MCF 10A (cell line): ENCODE measurements at regions not wholly inside any gene's neighbourhood (a gene's known extent, or its start where the extent isn't known, plus 50 kb on each side); places are given as distances from the start of the nearest gene placed in this dataset.

ENCODE experiments used
- BruUV-seq: library from RNA; stranded (reverse); fragments of 400-500 nt; replicated peaks from 2 replicates; lab custom pipeline; 2021; lab: Mats Ljungman, UMichigan
- CTCF ChIA-PET: fragments of 300-600 bp; sonication (Branson Sonifier 250); formaldehyde crosslinking; extraction: SDS; loops from one replicate; lab custom pipeline; 2021; ENCODE audit warnings: antibody characterized with exemption, inconsistent platforms; lab: Yijun Ruan, JAX
- POLR2A ChIA-PET: fragments of 300-600, 350-650 bp; sonication (Branson Sonifier 250); formaldehyde crosslinking; extraction: SDS; loops from one replicate; lab custom pipeline; 2020; ENCODE audit warnings: antibody characterized with exemption, inconsistent platforms; lab: Yijun Ruan, JAX
- DNase-seq: peaks from one replicate; pipeline ENCODE4 v3.0.0-alpha.2; 2018; ENCODE audit not compliant: unreplicated experiment
- H3K27ac Mint-ChIP-seq: one replicate; pipeline ENCODE4 v1.8.0; 2022; ENCODE audit warnings: mild to moderate bottlenecking, low read depth, mixed read lengths; ENCODE audit not compliant: unreplicated experiment
- H3K27me3 Mint-ChIP-seq: one replicate; pipeline ENCODE4 v1.8.0; 2022; ENCODE audit warnings: mixed read lengths; ENCODE audit not compliant: insufficient read depth, unreplicated experiment
- H3K36me3 Mint-ChIP-seq: one replicate; pipeline ENCODE4 v1.8.0; 2022; ENCODE audit warnings: mild to moderate bottlenecking, moderate library complexity, mixed read lengths; ENCODE audit not compliant: insufficient read depth, unreplicated experiment
- H3K4me1 Mint-ChIP-seq: one replicate; pipeline ENCODE4 v1.8.0; 2022; ENCODE audit warnings: mixed read lengths; ENCODE audit not compliant: insufficient read depth, unreplicated experiment
- H3K4me3 Mint-ChIP-seq: one replicate; pipeline ENCODE4 v1.8.0; 2022; ENCODE audit warnings: mild to moderate bottlenecking, moderate library complexity, mixed read lengths; ENCODE audit not compliant: unreplicated experiment
- H3K9me3 Mint-ChIP-seq: one replicate; pipeline ENCODE4 v1.8.0; 2022; ENCODE audit warnings: mixed read lengths; ENCODE audit not compliant: unreplicated experiment
- intact Hi-C: fragments of 100-400 bp; cut with micrococcal nuclease; formaldehyde crosslinking; loops from 2 replicates; pipeline ENCODE4 v1.14.1; 2022
- TF ChIP-seq, protein P1 (sequence below): fragments of 200-600 bp; IDR thresholded peaks from one replicate; pipeline ENCODE4 v1.8.0; 2022; ENCODE audit warnings: antibody characterized with exemption, mild to moderate bottlenecking; ENCODE audit not compliant: unreplicated experiment

DNA sequence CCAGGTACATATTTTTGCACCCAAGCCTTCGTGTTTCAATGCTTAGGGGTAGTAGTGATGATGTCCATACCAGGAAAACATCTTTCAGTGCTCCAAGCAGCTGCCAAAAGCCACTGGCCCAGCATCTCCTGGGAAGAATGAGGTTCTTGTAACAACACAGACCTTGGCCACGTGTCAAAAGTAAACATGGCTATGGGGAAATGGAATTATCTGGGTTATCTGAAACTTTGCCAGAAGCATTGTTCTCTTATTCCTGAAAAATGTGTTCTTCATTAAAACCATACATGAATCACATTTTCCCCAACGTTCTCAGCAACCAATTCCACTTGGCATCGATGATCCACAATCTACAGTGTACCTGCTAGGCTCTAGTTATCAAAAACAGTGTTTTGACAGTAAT lies 524.2 kb upstream of the EEF2KMT start:
- ChIA-PET CTCF (no interaction called here), POLR2A (no interaction called here)
- H3K9me3 Mint-ChIP-seq, result peaks cover 16% of the 10 kb centered on the region
- no peak overlapping the region for H3K4me3 Mint-ChIP-seq
- TF ChIP-seq, protein P1, sequence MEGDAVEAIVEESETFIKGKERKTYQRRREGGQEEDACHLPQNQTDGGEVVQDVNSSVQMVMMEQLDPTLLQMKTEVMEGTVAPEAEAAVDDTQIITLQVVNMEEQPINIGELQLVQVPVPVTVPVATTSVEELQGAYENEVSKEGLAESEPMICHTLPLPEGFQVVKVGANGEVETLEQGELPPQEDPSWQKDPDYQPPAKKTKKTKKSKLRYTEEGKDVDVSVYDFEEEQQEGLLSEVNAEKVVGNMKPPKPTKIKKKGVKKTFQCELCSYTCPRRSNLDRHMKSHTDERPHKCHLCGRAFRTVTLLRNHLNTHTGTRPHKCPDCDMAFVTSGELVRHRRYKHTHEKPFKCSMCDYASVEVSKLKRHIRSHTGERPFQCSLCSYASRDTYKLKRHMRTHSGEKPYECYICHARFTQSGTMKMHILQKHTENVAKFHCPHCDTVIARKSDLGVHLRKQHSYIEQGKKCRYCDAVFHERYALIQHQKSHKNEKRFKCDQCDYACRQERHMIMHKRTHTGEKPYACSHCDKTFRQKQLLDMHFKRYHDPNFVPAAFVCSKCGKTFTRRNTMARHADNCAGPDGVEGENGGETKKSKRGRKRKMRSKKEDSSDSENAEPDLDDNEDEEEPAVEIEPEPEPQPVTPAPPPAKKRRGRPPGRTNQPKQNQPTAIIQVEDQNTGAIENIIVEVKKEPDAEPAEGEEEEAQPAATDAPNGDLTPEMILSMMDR, result no peak
- H3K27me3 Mint-ChIP-seq, result no peaks in the 10 kb centered on the region
- H3K27ac Mint-ChIP-seq, result no peak overlapping the region
- DNase-seq, result no peak
- intact Hi-C loops, result no loop called here
- no peaks in the 10 kb centered on the region for H3K36me3 Mint-ChIP-seq
- H3K4me1 Mint-ChIP-seq, result no peaks in the 10 kb centered on the region
- BruUV-seq, result no TSS peak

DNA sequence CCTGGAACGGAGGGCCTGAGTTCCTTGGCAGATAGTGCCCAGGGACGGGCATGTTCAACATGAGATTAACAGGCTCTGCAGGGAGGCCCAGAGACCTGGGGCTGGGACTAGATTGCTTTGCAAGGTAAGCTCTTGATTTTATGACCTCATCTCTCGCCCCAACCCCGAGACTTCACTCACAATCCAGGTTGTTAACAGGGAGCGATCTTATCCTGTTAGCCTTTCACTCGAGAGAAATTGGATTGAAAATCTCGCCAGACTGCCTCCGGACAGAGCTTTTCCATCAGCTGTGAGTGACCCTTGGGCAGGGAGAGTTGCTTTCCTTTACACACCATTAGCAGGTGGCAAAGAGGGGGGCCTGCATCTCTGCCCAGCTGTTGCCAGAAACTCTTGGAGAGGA lies 521.7 kb upstream of the EEF2KMT start:
- Mint-ChIP-seq H3K4me1 (no peaks in the 10 kb centered on the region), H3K4me3 (no peak overlapping the region), H3K36me3 (no peaks in the 10 kb centered on the region), H3K9me3 (peaks cover 16% of the 10 kb centered on the region), H3K27ac (no peak overlapping the region), H3K27me3 (no peaks in the 10 kb centered on the region)
- POLR2A ChIA-PET, result no interaction called here
- no TSS peak for BruUV-seq
- CTCF ChIA-PET, result interaction anchor here (1.9 kb wide), 1 partner anchor 15 kb away, joined by 4 read pairs; no protein-coding TSS in a partner anchor
- no peak for DNase-seq
- TF ChIP-seq, protein P1, result no peak
- intact Hi-C loops, result no loop called here

DNA sequence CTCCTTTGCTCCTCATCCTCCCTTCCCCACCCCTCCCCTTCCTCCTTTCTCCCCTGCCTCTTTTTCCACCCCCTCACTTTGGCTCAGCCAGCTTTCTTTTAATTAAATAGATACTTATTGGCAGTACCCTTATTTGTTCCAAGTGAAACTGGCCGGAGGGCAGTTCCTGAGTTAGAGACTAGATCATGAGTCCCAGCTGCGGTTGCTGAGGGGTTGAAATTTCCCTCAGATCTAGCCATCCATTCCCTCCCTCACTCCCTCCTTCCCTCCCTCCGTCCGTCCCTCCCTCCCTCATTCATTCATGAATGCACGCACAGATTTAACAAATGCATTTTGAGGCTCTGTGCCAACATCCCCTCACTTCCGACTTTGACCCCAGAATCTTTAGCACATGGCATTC lies 519.2 kb upstream of the EEF2KMT start:
- Mint-ChIP-seq H3K27ac (no peak overlapping the region), H3K4me1 (no peaks in the 10 kb centered on the region), H3K27me3 (no peaks in the 10 kb centered on the region), H3K36me3 (no peaks in the 10 kb centered on the region), H3K9me3 (peaks cover 18% of the 10 kb centered on the region), H3K4me3 (no peak overlapping the region)
- intact Hi-C loops, result no loop called here
- ChIA-PET POLR2A (no interaction called here), CTCF (interaction anchor here (0.7 kb wide), 2 partner anchors 10 to 20 kb away, joined by 3 read pairs; no protein-coding TSS in a partner anchor)
- no TSS peak for BruUV-seq
- DNase-seq, result no peak
- TF ChIP-seq, protein P1, result no peak

DNA sequence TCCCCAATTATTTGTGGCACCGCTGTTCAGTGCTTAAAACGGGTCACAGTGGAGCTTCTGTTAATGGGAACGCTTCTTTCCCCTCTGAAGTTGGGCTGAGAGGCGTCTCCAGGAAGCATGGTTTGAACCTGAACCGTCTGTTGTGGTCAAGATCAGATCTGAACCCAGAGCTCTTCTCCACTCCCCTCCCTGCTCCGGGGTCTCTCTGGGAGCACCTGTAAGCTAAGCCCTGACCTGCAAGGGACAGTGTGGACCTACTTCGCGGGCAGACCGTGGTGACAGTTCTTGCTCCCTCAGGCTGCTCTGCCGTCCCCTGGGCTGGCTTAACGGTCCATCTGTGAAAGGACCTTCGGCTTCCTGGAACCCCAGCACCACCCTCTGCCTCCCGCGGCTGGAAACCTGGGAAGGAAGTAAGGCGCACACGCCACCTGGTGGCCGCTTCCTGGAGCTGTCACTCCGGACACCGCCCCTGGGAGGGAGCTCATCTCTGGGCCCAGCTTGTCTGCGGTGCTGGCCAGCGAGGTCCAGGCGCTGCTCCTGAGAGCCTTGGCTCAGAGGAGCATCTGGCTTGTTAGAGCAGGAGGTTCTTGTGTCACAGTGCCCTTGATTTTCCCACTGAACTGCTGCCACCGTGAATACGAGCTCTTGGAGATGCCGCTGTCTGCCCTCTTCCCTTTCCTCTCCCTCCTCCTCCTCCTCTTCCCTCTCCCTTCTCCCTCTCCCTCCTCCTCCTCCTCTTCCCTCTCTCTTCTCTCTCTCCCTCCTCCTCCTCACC lies 518.5 kb upstream of the EEF2KMT start:
- POLR2A ChIA-PET, result no interaction called here
- H3K4me3 Mint-ChIP-seq, result no peak overlapping the region
- CTCF ChIA-PET, result interaction anchor here (0.5 to 1.0 kb wide), 4 partner anchors 11 to 462 kb away, joined by 3 read pairs; no protein-coding TSS in a partner anchor
- peaks cover 26% of the 10 kb centered on the region for H3K9me3 Mint-ChIP-seq
- TF ChIP-seq, protein P1, result no peak
- H3K36me3 Mint-ChIP-seq, result no peaks in the 10 kb centered on the region
- H3K4me1 Mint-ChIP-seq, result no peaks in the 10 kb centered on the region
- intact Hi-C loops, result no loop called here
- H3K27me3 Mint-ChIP-seq, result no peaks in the 10 kb centered on the region
- DNase-seq, result no peak
- no TSS peak for BruUV-seq
- no peak overlapping the region for H3K27ac Mint-ChIP-seq
